ENCODE measurements at regions not wholly inside any gene's neighbourhood (a gene's known extent, or its start where the extent isn't known, plus 50 kb on each side); places are given as distances from the start of the nearest gene placed in this dataset.

GRCh38 chr1:106111044-106111443 is 945.4 kb upstream of the PRMT6 start:
- ChIA-PET POLR2A (ENCODE audit: unreplicated experiment) (no interaction called here), CTCF (no interaction called here)
- H3K27ac ChIP-seq = no peak overlapping the region
- intact Hi-C loops (cut with micrococcal nuclease; ENCODE audit: unreplicated experiment) = no loop called here
- H2AFZ ChIP-seq = no peak overlapping the region
- no peak for DNase-seq
- H3K36me3 ChIP-seq (ENCODE audit: low read depth) = no peaks in the 10 kb centered on the region
- no peaks in the 10 kb centered on the region for H3K9me3 ChIP-seq (ENCODE audit: insufficient read depth, low read depth)
- BruUV-seq (replicated peaks) = no TSS peak
- no peaks in the 10 kb centered on the region for H3K9me2 ChIP-seq (ENCODE audit: insufficient read depth)
- H3K4me3 ChIP-seq = no peak overlapping the region
- no peaks in the 10 kb centered on the region for H4K20me1 ChIP-seq (ENCODE audit: insufficient read depth)
- H3F3A ChIP-seq (ENCODE audit: insufficient read depth, low read depth) = no peaks in the 10 kb centered on the region
- H3K4me2 ChIP-seq = no peak overlapping the region
- H3K27me3 ChIP-seq (ENCODE audit: insufficient read depth, low read depth) = no peaks in the 10 kb centered on the region
- no peaks in the 10 kb centered on the region for H3K4me1 ChIP-seq (replicated peaks; ENCODE audit: insufficient read depth)
- no peaks in the 10 kb centered on the region for H3K79me2 ChIP-seq (ENCODE audit: low read depth)
- TF ChIP-seq CTCF (conservative IDR thresholded peaks at IDR 0.05) (no peak), EZH2 (IDR thresholded peaks at IDR 0.05; ENCODE audit: low read depth) (no peak)

GRCh38 chr1:106113851-106114250 is 942.6 kb upstream of the PRMT6 start:
- TF ChIP-seq EZH2 (IDR thresholded peaks at IDR 0.05; ENCODE audit: low read depth) = no peak
- TF ChIP-seq CTCF (conservative IDR thresholded peaks at IDR 0.05) = no peak
- CTCF ChIA-PET = no interaction called here
- no peak overlapping the region for H3K4me2 ChIP-seq
- H3K27ac ChIP-seq = no peak overlapping the region
- intact Hi-C loops (cut with micrococcal nuclease; ENCODE audit: unreplicated experiment) = no loop called here
- BruUV-seq (replicated peaks) = no TSS peak
- H3K36me3 ChIP-seq (ENCODE audit: low read depth) = no peaks in the 10 kb centered on the region
- no peak overlapping the region for H3K4me3 ChIP-seq
- no peaks in the 10 kb centered on the region for H3K4me1 ChIP-seq (replicated peaks; ENCODE audit: insufficient read depth)
- H2AFZ ChIP-seq = no peak overlapping the region
- H3K9me3 ChIP-seq (ENCODE audit: insufficient read depth, low read depth) = no peaks in the 10 kb centered on the region
- no peaks in the 10 kb centered on the region for H3K79me2 ChIP-seq (ENCODE audit: low read depth)
- POLR2A ChIA-PET (ENCODE audit: unreplicated experiment) = no interaction called here
- no peak for DNase-seq
- H3F3A ChIP-seq (ENCODE audit: insufficient read depth, low read depth) = no peaks in the 10 kb centered on the region
- H3K27me3 ChIP-seq (ENCODE audit: insufficient read depth, low read depth) = no peaks in the 10 kb centered on the region
- H3K9me2 ChIP-seq (ENCODE audit: insufficient read depth) = no peaks in the 10 kb centered on the region
- H4K20me1 ChIP-seq (ENCODE audit: insufficient read depth) = no peaks in the 10 kb centered on the region

- ChIA-PET POLR2A (ENCODE audit: unreplicated experiment) (no interaction called here), CTCF (no interaction called here)
- Histone ChIP-seq H3K9me2 (ENCODE audit: insufficient read depth) (no peaks in the 10 kb centered on the region), H3F3A (ENCODE audit: insufficient read depth, low read depth) (no peaks in the 10 kb centered on the region), H3K9me3 (ENCODE audit: insufficient read depth, low read depth) (no peaks in the 10 kb centered on the region), H3K36me3 (ENCODE audit: low read depth) (no peaks in the 10 kb centered on the region), H3K79me2 (ENCODE audit: low read depth) (no peaks in the 10 kb centered on the region), H3K4me2 (no peak overlapping the region), H3K4me3 (no peak overlapping the region), H4K20me1 (ENCODE audit: insufficient read depth) (no peaks in the 10 kb centered on the region), H2AFZ (no peak overlapping the region), H3K27ac (no peak overlapping the region), H3K27me3 (ENCODE audit: insufficient read depth, low read depth) (no peaks in the 10 kb centered on the region), H3K4me1 (replicated peaks; ENCODE audit: insufficient read depth) (no peaks in the 10 kb centered on the region)
- intact Hi-C loops (cut with micrococcal nuclease; ENCODE audit: unreplicated experiment) = loop anchor here (5.0 kb wide), 1 partner anchor 163 kb away; no protein-coding TSS in a partner anchor
- DNase-seq = no peak
- no peak for TF ChIP-seq CTCF (conservative IDR thresholded peaks at IDR 0.05)
- TF ChIP-seq EZH2 (IDR thresholded peaks at IDR 0.05; ENCODE audit: low read depth) = no peak
- no TSS peak for BruUV-seq (replicated peaks)
Measured at GRCh38 chr1:106120789-106121188, 935.7 kb upstream of the PRMT6 start.

Data from PC-9 (cell line).